RWPE1 (cell line): ENCODE measurements at regions not wholly inside any gene's neighbourhood (a gene's known extent, or its start where the extent isn't known, plus 50 kb on each side); places are given as distances from the start of the nearest gene placed in this dataset.

Experiments used
- CTCF ChIA-PET: fragments of 350-600 bp; sonication (Branson Sonifier 250); formaldehyde crosslinking; extraction: SDS; loops from one replicate; lab custom pipeline; 2021; lab: Yijun Ruan, JAX
- POLR2A ChIA-PET: fragments of 400-600 bp; formaldehyde crosslinking; extraction: SDS; loops from one replicate; lab custom pipeline; 2020; ENCODE audit warnings: antibody characterized with exemption; ENCODE audit not compliant: low non-redundant PET; lab: Yijun Ruan, JAX
- DNase-seq: peaks from one replicate; pipeline ENCODE4 v3.0.0; 2012; ENCODE audit warnings: low spot score
- H3K27ac ChIP-seq: fragments of 450-650 bp; 2 replicates; pipeline ENCODE4 v1.5.1; 2017
- CTCF ChIP-seq: fragments of 450-650 bp; conservative IDR thresholded peaks from 2 replicates; pipeline ENCODE4 v1.5.1; 2017; ENCODE audit warnings: low read depth, mild to moderate bottlenecking

- ChIA-PET CTCF (interaction anchor here (0.6 to 1.0 kb wide), 2 partner anchors 284 to 297 kb away, joined by 6 to 9 read pairs; no protein-coding TSS in a partner anchor), POLR2A (interaction anchor here (0.7 kb wide), 1 partner anchor 130 kb away, joined by 3 read pairs; no protein-coding TSS in a partner anchor)
- TF ChIP-seq CTCF: no peak
- DNase-seq: peak; percentile 43
- H3K27ac ChIP-seq: no peak overlapping the region
Measured at GRCh38 chr4:74661427-74662201, 132.7 kb downstream of the BTC start.

GRCh38 chr4:74663631-74664030 is 130.7 kb downstream of the BTC start:
- H3K27ac ChIP-seq: no peak overlapping the region
- no peak for TF ChIP-seq CTCF
- DNase-seq: no peak
- ChIA-PET POLR2A (no interaction called here), CTCF (interaction anchor here (0.6 kb wide), 1 partner anchor 293 kb away, joined by 3 read pairs; no protein-coding TSS in a partner anchor)

- peak; percentile 31 for DNase-seq
- H3K27ac ChIP-seq: peak overlapping the region; percentile 59
- CTCF ChIA-PET: interaction anchor here (0.6 to 1.3 kb wide), 3 partner anchors 12 to 1367 kb away, joined by 3 to 6 read pairs (median 6); no protein-coding TSS in a partner anchor
Measured at GRCh38 chr4:74665346-74665745, 129.0 kb downstream of the BTC start.

DNA sequence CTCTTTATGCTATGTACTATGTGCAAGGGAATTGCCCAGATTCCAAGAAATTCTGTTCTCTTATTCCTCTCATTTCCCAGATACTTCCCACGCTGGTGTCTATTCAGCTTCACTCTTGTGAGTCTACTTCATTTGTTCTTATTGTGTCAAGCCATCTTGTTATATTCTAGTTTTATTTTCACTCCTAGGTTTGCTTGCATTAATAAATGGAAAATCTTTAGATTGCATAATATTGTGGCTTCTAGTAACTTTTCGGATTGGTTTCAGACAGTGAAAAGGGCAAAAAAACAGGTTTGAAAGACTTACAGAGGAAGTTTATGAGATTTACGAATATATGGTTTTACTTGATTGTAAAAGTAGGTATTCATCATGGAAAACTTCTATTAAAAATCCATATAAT is 128.4 kb downstream of the BTC start:
- POLR2A ChIA-PET: no interaction called here

More at GRCh38 chr4:74665346-74665745, 129.0 kb downstream of the BTC start:
- no peak for TF ChIP-seq CTCF
- POLR2A ChIA-PET: no interaction called here

DNA sequence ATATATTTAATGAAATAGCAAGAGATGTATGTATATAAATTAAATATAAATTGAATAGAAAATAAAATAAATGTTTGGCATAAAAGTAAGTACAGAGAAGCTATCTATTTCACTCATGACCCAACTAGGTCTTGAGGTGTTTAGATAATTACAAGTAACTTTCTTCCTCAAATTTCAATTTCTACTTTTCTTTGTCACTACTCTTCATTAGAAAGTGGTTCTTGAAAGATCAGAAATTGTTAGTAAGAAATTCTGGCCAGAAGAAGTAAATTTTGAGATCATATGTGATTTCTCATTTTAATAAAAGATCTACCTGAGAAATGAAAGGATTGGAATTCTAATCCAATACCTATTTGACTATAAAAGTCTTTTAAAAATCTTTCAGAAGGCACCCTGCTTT is 126.9 kb downstream of the BTC start:
- CTCF ChIA-PET: interaction anchor here (0.5 to 0.9 kb wide), 2 partner anchors 130 to 136 kb away, joined by 3 read pairs; no protein-coding TSS in a partner anchor
- no peak for DNase-seq
- POLR2A ChIA-PET: no interaction called here
- H3K27ac ChIP-seq: no peak overlapping the region
- TF ChIP-seq CTCF: no peak

More for the DNA sequence above, 128.4 kb downstream of the BTC start:
- no peak for DNase-seq
- no peak for TF ChIP-seq CTCF
- CTCF ChIA-PET: interaction anchor here (0.6 to 1.3 kb wide), 3 partner anchors 13 to 1368 kb away, joined by 3 to 6 read pairs (median 6); no protein-coding TSS in a partner anchor
- H3K27ac ChIP-seq: no peak overlapping the region

DNA sequence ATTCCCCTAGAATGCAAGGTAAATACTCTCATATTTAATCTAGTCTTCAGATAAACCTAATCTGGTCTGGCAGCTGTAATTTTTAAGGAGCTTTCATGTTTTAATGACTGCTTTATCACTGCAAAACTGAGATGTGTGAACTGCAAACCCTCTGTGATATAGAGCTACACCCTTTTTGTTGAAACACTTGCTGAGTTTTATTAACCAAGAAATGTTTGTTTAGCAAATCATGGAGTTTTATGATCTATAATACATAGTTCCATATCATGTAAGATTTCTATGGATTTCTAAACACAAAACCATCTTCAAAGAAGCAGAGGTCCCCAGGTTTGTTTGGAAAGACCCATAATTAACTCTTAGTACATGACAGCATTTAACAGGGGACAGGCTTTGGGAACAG is 126.4 kb downstream of the BTC start:
- CTCF ChIA-PET: interaction anchor here (0.9 kb wide), 1 partner anchor 130 kb away, joined by 3 read pairs; no protein-coding TSS in a partner anchor
- TF ChIP-seq CTCF: no peak
- POLR2A ChIA-PET: no interaction called here
- no peak overlapping the region for H3K27ac ChIP-seq
- DNase-seq: no peak
